ENCODE measurements at regions not wholly inside any gene's neighbourhood (a gene's known extent, or its start where the extent isn't known, plus 50 kb on each side); places are given as distances from the start of the nearest gene placed in this dataset.

GRCh38 chr15:69712991-69713390, 260.4 kb downstream of the RPLP1 start:
- peaks cover 3% of the 10 kb centered on the region for H3K27me3 Mint-ChIP-seq (ENCODE audit: low read depth)
- H3K4me3 Mint-ChIP-seq = no peak overlapping the region
- H3K27ac Mint-ChIP-seq = no peak overlapping the region
- H3K9me3 Mint-ChIP-seq = peaks cover 34% of the 10 kb centered on the region
- ATAC-seq = no peak
- H3K4me1 Mint-ChIP-seq = peaks cover 8% of the 10 kb centered on the region
- no peak for TF ChIP-seq NFE2L1 (CRISPR knock-in tag; IDR thresholded peaks at IDR 0.05)
- TF ChIP-seq USF2 (CRISPR knock-in tag; IDR thresholded peaks at IDR 0.05) = no peak
- TF ChIP-seq OVOL2 (CRISPR knock-in tag; IDR thresholded peaks at IDR 0.05; ENCODE audit: borderline replicate concordance) = no peak
- TF ChIP-seq TCF7 (CRISPR knock-in tag; IDR thresholded peaks at IDR 0.05; ENCODE audit: low read depth) = no peak
- TF ChIP-seq HMGA2 (CRISPR knock-in tag; IDR thresholded peaks at IDR 0.05) = no peak
- no peak for TF ChIP-seq ZNF263 (CRISPR knock-in tag; IDR thresholded peaks at IDR 0.05; ENCODE audit: low read depth)
- CTCF ChIA-PET = no interaction called here
- no peak for DNase-seq (ENCODE audit: low spot score)
- POLR2A ChIA-PET = no interaction called here
- peaks cover 12% of the 10 kb centered on the region for H3K36me3 Mint-ChIP-seq

- CTCF ChIA-PET = no interaction called here
- TF ChIP-seq GRHL2 (CRISPR knock-in tag; IDR thresholded peaks at IDR 0.05; ENCODE audit: insufficient replicate concordance, severe bottlenecking) (no peak), HMGA2 (CRISPR knock-in tag; IDR thresholded peaks at IDR 0.05) (no peak), ZMAT4 (CRISPR knock-in tag; IDR thresholded peaks at IDR 0.05) (no peak), EMX1 (CRISPR knock-in tag; IDR thresholded peaks at IDR 0.05) (no peak), NFATC4 (CRISPR knock-in tag; IDR thresholded peaks at IDR 0.05) (no peak), ATF1 (CRISPR knock-in tag; IDR thresholded peaks at IDR 0.05) (no peak), IRF2 (CRISPR knock-in tag; IDR thresholded peaks at IDR 0.05; ENCODE audit: borderline replicate concordance, low read depth) (no peak), PRRX2 (CRISPR knock-in tag; IDR thresholded peaks at IDR 0.05) (no peak), RORB (CRISPR knock-in tag; IDR thresholded peaks at IDR 0.05) (no peak), JUN (CRISPR knock-in tag; IDR thresholded peaks at IDR 0.05) (no peak), NR2C2 (CRISPR knock-in tag; IDR thresholded peaks at IDR 0.05) (no peak), AFF4 (CRISPR knock-in tag; IDR thresholded peaks at IDR 0.05; ENCODE audit: borderline replicate concordance) (no peak), FOXK1 (CRISPR knock-in tag; IDR thresholded peaks at IDR 0.05) (no peak), TEAD4 (CRISPR knock-in tag; IDR thresholded peaks at IDR 0.05) (no peak), ZNF317 (CRISPR knock-in tag; IDR thresholded peaks at IDR 0.05; ENCODE audit: borderline replicate concordance, low read depth) (no peak), ZNF512 (CRISPR knock-in tag; IDR thresholded peaks at IDR 0.05; ENCODE audit: borderline replicate concordance) (no peak), CREB1 (CRISPR knock-in tag; IDR thresholded peaks at IDR 0.05) (no peak), MLX (CRISPR knock-in tag; IDR thresholded peaks at IDR 0.05) (no peak), PREB (CRISPR knock-in tag; IDR thresholded peaks at IDR 0.05; ENCODE audit: borderline replicate concordance) (no peak), OVOL2 (CRISPR knock-in tag; IDR thresholded peaks at IDR 0.05; ENCODE audit: borderline replicate concordance) (no peak)
Measured at GRCh38 chr15:69713726-69714559, 261.3 kb downstream of the RPLP1 start.

More at GRCh38 chr15:69713726-69714559, 261.3 kb downstream of the RPLP1 start:
- ATAC-seq (no peak), DNase-seq (ENCODE audit: low spot score) (no peak)
- Mint-ChIP-seq H3K27ac (no peak overlapping the region), H3K36me3 (peaks cover 4% of the 10 kb centered on the region), H3K27me3 (ENCODE audit: low read depth) (no peaks in the 10 kb centered on the region; the same call in 1 of the 2 replicates), H3K4me1 (peaks cover 8% of the 10 kb centered on the region), H3K9me3 (peaks cover 24% of the 10 kb centered on the region), H3K4me3 (no peak overlapping the region)
- POLR2A ChIA-PET = no interaction called here

Measured in WTC11 (cell line).